ENCODE measurements at regions not wholly inside any gene's neighbourhood (a gene's known extent, or its start where the extent isn't known, plus 50 kb on each side); places are given as distances from the start of the nearest gene placed in this dataset.

DNA sequence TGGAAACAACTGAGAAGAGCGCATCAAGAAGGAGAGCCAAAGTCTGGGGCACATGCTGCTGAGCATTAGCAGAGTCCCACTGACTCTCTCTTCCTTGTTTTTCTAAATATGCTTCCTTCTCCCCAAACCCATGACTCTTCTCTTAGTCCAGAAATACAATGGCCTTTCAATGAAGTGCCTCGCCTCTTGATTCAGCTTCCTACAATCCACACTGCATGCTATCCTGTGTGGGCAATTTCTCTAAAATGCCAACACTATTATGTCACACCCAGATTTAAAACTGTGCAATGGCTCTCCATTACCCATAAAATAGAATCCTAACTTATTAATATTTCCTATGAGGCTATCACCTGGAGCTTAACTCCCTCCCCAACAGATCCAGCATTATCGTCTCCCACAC lies 198.6 kb downstream of the RPAP3 start:
- TF ChIP-seq, protein P1, sequence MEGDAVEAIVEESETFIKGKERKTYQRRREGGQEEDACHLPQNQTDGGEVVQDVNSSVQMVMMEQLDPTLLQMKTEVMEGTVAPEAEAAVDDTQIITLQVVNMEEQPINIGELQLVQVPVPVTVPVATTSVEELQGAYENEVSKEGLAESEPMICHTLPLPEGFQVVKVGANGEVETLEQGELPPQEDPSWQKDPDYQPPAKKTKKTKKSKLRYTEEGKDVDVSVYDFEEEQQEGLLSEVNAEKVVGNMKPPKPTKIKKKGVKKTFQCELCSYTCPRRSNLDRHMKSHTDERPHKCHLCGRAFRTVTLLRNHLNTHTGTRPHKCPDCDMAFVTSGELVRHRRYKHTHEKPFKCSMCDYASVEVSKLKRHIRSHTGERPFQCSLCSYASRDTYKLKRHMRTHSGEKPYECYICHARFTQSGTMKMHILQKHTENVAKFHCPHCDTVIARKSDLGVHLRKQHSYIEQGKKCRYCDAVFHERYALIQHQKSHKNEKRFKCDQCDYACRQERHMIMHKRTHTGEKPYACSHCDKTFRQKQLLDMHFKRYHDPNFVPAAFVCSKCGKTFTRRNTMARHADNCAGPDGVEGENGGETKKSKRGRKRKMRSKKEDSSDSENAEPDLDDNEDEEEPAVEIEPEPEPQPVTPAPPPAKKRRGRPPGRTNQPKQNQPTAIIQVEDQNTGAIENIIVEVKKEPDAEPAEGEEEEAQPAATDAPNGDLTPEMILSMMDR (IDR thresholded peaks at IDR 0.05), result no peak
- TF ChIP-seq ZFX (IDR thresholded peaks at IDR 0.05; ENCODE audit: borderline replicate concordance), result no peak
